PC-9 (cell line): ENCODE measurements at regions not wholly inside any gene's neighbourhood (a gene's known extent, or its start where the extent isn't known, plus 50 kb on each side); places are given as distances from the start of the nearest gene placed in this dataset.

ENCODE experiments used
- EZH2 ChIP-seq: fragments of 200-600 bp; sonication (generic); IDR thresholded peaks from 2 replicates; pipeline ENCODE4 v1.8.0; 2017; ENCODE audit warnings: antibody characterized with exemption, low read depth
- TF ChIP-seq, protein P1 (sequence below): fragments of 200-600 bp; sonication (generic); conservative IDR thresholded peaks from 2 replicates; pipeline ENCODE4 v1.6.1; 2017; ENCODE audit warnings: mixed run types, antibody characterized with exemption, mild to moderate bottlenecking, moderate library complexity

DNA sequence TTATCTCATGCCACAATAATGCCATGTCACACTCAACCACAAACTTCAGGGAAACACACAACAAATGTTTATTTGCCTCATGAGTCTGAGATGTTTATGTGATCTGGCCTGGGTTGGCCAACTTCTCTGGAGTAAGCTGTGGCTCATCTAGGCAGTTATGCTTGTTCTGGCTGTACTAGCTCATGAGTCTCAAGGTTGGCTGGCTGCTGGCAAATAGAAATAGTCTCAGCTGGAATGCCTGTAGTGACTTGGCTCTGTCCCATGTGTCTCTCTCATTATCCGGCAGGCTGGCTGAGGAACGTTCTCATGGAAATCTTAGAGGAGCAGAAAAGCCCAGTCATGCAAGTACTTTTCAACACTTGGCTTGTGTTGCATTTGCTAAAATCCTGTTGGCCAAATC lies 234.9 kb upstream of the CDH2 start:
- TF ChIP-seq EZH2, result no peak
- TF ChIP-seq, protein P1, sequence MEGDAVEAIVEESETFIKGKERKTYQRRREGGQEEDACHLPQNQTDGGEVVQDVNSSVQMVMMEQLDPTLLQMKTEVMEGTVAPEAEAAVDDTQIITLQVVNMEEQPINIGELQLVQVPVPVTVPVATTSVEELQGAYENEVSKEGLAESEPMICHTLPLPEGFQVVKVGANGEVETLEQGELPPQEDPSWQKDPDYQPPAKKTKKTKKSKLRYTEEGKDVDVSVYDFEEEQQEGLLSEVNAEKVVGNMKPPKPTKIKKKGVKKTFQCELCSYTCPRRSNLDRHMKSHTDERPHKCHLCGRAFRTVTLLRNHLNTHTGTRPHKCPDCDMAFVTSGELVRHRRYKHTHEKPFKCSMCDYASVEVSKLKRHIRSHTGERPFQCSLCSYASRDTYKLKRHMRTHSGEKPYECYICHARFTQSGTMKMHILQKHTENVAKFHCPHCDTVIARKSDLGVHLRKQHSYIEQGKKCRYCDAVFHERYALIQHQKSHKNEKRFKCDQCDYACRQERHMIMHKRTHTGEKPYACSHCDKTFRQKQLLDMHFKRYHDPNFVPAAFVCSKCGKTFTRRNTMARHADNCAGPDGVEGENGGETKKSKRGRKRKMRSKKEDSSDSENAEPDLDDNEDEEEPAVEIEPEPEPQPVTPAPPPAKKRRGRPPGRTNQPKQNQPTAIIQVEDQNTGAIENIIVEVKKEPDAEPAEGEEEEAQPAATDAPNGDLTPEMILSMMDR, result no peak
